Right renal cortex interstitium (tissue), 3 donors: ENCODE measurements at regions not wholly inside any gene's neighbourhood (a gene's known extent, or its start where the extent isn't known, plus 50 kb on each side); places are given as distances from the start of the nearest gene placed in this dataset.

Experiments used
- DNase-seq, 3 donors: peaks; one replicate each; pipeline ENCODE4 v3.0.0-alpha.2; 2013; ENCODE audit warnings: low read depth in 3 of 3, low spot score in 2 of 3

DNA sequence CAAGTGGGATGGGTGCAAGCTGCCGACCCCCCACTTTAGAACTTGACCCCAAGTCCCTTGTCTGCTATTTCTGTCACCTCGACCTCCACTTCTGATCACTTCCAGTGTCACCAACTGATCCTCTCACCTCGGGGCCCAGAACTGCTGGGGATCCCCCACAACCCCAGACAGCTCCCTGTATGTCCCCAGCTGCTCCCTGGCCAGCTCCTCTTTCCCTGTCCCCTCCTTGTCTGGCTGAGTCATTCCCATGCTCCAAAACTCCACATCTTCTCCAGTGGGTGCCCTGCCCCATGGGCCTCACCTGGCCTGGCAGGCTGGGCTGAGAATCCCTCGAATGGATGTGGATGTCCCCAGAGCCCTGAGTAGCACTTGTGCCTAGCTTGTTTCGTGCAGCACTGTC, 154.3 kb upstream of the PCBD1 start:
- no peak for DNase-seq

DNA sequence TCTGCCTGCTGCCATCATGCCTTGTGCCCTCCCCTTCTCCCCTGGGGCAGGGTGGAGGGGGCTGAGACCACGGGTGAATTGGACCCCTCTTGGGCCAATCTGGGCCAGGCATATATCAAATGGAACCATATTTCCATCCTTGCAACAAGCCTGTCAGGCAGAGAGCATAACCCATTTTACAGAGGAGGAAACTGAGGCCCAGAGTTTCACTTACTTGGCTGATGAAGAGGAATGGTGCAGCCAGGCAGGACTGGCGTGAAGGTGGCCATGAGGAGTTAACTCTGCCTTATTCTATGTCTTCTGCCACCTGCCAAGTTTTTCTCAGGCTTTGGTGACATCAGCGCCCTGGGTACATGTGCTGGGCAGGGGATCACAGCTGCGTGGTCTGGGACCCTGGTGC, 155.5 kb upstream of the PCBD1 start:
- no peak for DNase-seq

- no peak for DNase-seq
Observed at GRCh38 chr10:71044720-71045119, 156.4 kb upstream of the PCBD1 start.

DNA sequence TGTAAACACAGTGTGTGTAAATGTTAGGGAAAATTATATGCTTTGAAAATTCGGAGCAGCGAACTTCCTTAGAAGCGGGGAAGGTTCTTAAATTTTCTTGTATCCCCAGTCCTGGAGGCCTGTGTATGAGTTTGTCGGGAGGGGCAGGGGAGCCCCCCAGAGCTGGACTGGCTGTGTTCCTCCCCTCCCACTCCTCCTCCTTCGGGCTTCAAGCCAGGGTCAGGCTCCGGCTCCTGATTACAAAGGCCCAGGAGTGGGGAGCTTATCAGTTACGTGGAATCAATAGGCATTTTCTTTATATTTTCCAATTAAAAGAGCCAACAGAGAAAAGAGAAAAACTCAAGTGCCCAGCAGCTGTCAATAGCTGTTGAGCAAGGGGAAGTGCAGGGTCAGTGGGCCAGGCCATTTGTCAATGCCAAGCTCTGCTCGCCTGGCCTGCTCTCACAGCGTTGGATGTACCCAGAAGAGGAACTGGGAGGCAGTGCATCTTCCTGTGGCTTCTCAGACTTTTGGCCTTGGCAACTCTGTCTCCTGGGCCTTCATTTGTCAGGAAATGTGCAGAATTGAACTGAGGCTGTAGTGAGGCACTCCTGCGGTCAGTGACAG, 156.9 kb upstream of the PCBD1 start:
- no peak for DNase-seq

DNA sequence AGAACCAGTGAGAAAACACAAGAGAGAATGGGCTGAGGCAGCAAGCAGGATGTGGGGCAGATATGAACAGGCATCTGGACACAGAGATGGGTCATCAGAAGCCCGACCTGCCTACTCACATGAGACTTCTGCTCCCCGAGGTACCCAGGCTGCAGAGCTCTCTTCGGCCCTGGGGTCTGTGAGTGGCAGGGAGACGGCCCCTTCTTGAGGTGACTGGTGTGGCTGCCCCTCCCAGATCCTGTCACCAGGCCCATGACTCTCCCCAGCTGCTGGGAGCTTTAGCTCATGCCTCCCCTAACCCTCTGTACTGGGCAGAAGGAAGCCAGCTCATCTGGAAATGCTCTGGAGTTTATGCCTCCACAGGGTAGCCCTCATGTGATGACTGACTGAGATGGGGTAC, 157.6 kb upstream of the PCBD1 start:
- no peak for DNase-seq

DNA sequence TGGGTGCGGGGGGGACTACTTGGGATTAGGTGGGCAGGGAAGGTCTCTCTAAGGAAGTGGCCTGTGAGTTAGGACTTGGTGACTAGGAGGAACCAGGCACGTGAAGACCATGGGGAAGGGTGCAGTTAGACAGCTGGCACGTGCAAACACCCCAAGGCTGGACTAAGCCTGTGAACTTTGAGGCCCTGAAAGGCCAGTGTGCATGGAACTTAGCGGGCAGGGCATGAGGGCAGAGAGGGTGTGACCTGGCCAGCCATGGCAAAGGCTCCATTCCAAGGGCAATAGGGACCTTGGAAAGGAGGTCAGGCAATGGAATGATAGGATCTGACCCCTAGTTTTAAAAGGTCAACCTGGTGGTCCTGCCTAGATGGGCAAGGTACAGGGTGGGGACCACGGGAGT, 158.4 kb upstream of the PCBD1 start:
- no peak for DNase-seq

GRCh38 chr10:71048971-71049615, 160.7 kb upstream of the PCBD1 start:
- DNase-seq: no peak

DNA sequence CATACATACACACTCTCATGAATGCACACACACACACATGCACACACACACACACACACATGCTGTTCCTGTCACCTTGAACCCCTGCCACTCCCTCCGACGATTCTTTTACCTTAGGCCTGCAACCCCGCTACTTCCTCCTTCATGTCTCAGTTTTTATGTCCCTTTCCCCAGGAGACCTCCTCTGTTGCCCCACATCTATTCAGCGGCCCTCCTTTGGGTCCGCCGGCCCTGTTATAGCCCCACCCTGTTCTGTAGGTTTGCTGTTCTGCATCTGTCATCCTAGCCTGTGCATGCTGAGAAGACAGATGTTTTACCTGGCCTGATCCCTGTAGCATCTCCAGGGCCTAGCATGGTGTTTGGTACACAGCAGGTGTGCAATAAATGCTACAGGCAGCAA, 161.6 kb upstream of the PCBD1 start:
- no peak for DNase-seq

DNA sequence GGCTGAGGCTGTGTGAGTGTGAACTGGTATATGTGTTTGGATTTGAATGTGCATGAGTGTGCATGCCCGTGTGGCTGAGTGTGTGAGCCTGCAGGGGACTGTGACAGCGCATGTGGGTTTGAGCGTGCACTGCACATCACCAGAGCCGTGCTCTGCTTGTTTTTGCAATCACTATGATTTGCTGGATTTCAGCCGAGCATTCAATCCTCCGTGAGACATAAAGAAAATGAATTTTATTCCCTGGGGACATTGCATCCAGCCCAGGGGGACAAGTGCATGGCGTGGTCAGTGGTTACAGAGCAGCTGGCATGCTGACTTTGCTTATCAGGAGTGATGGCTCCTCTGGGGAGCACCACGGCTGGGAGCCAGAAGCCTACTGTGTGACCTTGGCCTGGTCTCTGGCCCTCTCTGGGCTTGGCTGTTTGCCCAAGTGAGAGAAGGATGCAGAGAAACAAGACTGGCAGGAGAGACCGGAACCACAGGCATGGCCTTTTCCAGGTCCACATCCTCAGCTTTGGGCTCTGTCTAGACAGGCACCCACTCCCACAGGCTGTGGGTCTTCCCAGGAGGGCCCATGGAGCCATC, 160.2 kb upstream of the UNC5B start:
- DNase-seq: no peak

GRCh38 chr10:71052708-71053107, 159.7 kb upstream of the UNC5B start:
- DNase-seq: no peak

- no peak for DNase-seq
Observed at GRCh38 chr10:71053169-71053895, 159.0 kb upstream of the UNC5B start.

DNA sequence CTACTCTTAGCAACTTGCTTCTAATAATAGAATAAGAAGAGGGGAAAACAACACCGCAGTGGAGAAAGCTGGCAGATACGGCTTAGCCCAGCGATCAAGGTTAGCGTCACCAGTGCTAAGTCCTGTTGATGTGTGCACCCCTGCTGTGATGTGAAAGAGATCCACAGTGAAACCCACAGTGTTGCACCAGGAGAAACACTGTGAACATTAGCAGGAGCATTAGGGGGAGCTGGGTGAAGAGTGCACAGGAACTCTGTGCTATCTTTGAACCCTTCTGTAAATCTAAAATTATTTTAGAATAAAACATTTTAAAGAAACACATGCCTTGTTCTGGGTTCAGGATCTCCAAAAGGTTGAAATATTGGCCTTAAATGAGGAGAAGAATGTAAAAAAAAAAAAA, 154.1 kb upstream of the UNC5B start:
- no peak for DNase-seq

- no peak for DNase-seq
Observed at GRCh38 chr10:71059054-71059818, 153.1 kb upstream of the UNC5B start.

- no peak for DNase-seq
Observed at GRCh38 chr10:71059943-71060342, 152.4 kb upstream of the UNC5B start.

DNA sequence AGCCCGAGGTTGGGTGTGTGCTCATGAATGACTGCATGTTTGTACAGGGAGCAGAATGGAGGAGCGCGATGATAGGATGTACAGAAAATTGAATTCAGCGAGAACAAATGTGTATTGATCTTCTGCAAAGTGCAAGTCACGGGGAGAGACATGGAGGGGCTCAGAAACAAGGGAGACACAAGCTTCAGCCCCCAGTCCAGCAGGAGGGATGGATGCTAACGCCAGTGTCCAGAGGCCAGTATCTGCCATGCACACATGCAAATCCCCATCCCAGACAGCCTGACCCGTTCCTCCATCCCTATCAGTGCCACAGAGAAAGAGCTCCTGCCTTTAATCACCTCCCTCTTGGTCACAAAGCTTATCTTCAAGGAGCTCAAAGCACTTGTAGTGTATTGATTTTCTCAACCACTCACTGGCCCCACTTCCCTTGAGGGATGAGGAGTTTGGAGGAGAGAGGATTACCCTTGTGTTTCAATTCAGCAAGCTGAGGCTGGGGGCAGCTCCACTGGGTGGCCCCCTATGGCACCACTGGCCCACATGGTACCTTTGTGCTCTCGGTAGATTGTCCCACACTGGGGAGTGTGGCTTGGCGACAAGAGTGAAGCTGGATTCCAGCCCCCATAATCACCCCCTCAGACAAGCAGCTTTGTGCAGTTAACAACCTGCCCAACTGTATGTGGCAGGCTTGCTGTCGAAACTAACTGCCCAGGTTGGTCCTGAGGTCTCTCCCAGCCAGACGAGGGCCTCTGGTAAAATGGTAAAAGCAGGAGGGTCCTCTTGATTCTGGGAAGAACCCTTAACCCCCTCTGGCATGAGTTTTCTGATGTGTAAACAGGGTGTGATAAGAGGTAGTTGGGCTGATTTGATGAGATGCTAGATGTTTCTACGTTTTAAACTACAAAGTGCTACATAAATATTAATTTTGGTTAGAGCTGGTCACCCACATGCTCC, 151.6 kb upstream of the UNC5B start:
- DNase-seq: no peak

- no peak for DNase-seq
Observed at GRCh38 chr10:71061472-71061871, 150.9 kb upstream of the UNC5B start.

- no peak for DNase-seq
Observed at GRCh38 chr10:71062156-71062555, 150.2 kb upstream of the UNC5B start.

- DNase-seq: no peak
Observed at GRCh38 chr10:71063401-71063800, 149.0 kb upstream of the UNC5B start.

GRCh38 chr10:71064413-71065118, 147.8 kb upstream of the UNC5B start:
- no peak for DNase-seq
